Kidney (tissue), 13 donors: ENCODE measurements at regions not wholly inside any gene's neighbourhood (a gene's known extent, or its start where the extent isn't known, plus 50 kb on each side); places are given as distances from the start of the nearest gene placed in this dataset.

ENCODE experiments used
- DNase-seq, 5 donors: peaks; one replicate each; pipeline ENCODE4 v3.0.0-alpha.2; 2013 to 2020
- FAIRE-seq: peaks from 2 replicates; lab custom pipeline; 2012; peaks lifted over from hg19 to GRCh38; lab: Jason Lieb, UNC
- H3K27ac ChIP-seq, 2 donors: one replicate each; pipeline ENCODE4 v1.7.0; 2013; ENCODE audit warnings: low read depth in 2 of 2, low read length in 2 of 2, inconsistent platforms in 1 of 2
- H3K27me3 ChIP-seq: one replicate; pipeline ENCODE4 v1.7.1; 2013; ENCODE audit warnings: low read length, inconsistent platforms; ENCODE audit not compliant: control insufficient read depth, insufficient read depth
- H3K36me3 ChIP-seq, 3 donors: one replicate each; pipeline versions ENCODE4 v1.7.0 to v1.7.1; 2013; ENCODE audit warnings: low read length in 3 of 3, control low read depth in 1 of 3, inconsistent platforms in 1 of 3; ENCODE audit not compliant: insufficient read depth in 3 of 3, control insufficient read depth in 2 of 3
- H3K4me1 ChIP-seq, 3 donors: one replicate each; pipeline versions ENCODE4 v1.7.0 to v1.7.1; 2013; ENCODE audit warnings: low read length in 3 of 3, inconsistent platforms in 1 of 3, low read depth in 1 of 3; ENCODE audit not compliant: control insufficient read depth in 2 of 3, insufficient read depth in 2 of 3
- H3K4me3 ChIP-seq, 3 donors: one replicate each; pipeline versions ENCODE4 v1.7.0 to v1.8.1; 2013; ENCODE audit warnings: low read length in 3 of 3, control low read depth in 1 of 3, inconsistent platforms in 1 of 3
- H3K9ac ChIP-seq, 3 donors: one replicate each; pipeline versions ENCODE4 v1.7.0 to v1.7.1; 2013; ENCODE audit warnings: low read length in 3 of 3, control low read depth in 1 of 3, inconsistent platforms in 1 of 3
- H3K9me3 ChIP-seq, 3 donors: one replicate each; pipeline versions ENCODE4 v1.7.0 to v1.7.1; 2013; ENCODE audit warnings: low read length in 3 of 3, control low read depth in 1 of 3, inconsistent platforms in 1 of 3; ENCODE audit not compliant: control insufficient read depth in 2 of 3, insufficient read depth in 1 of 3
- intact Hi-C: fragments of 100-400 bp; cut with DNase I; formaldehyde crosslinking; loops from one replicate; pipeline ENCODE4 v1.11.1; 2022
- TF ChIP-seq, protein P1 (sequence below): IDR thresholded peaks from 3 replicates; pipeline ENCODE4 v1.5.1; 2012; ENCODE audit warnings: mild to moderate bottlenecking, moderate library complexity, borderline replicate concordance; ENCODE audit not compliant: insufficient read depth; ENCODE audit errors: extremely low read depth
- donor health status: control.
- donor health status: control.
- donor health status: control.
- donor health status: control.
- donor health status: control.
- donor health status: DM: yes; HTN: yes; CAD: no.
- donor health status: Normal renal cell carcinoma (clear cell type).

GRCh38 chr2:217396586-217396985 lies 536.7 kb upstream of the TNP1 start:
- DNase-seq = no peak
- Histone ChIP-seq H3K4me3 (no peak overlapping the region), H3K4me1 (peaks cover 0 to 6% (median 0%) of the 10 kb centered on the region in 3 donors), H3K9me3 (no peaks in the 10 kb centered on the region), H3K27me3 (no peaks in the 10 kb centered on the region), H3K36me3 (no peaks in the 10 kb centered on the region), H3K9ac (no peak overlapping the region), H3K27ac (no peak overlapping the region)
- no peak for FAIRE-seq
- TF ChIP-seq, protein P1, sequence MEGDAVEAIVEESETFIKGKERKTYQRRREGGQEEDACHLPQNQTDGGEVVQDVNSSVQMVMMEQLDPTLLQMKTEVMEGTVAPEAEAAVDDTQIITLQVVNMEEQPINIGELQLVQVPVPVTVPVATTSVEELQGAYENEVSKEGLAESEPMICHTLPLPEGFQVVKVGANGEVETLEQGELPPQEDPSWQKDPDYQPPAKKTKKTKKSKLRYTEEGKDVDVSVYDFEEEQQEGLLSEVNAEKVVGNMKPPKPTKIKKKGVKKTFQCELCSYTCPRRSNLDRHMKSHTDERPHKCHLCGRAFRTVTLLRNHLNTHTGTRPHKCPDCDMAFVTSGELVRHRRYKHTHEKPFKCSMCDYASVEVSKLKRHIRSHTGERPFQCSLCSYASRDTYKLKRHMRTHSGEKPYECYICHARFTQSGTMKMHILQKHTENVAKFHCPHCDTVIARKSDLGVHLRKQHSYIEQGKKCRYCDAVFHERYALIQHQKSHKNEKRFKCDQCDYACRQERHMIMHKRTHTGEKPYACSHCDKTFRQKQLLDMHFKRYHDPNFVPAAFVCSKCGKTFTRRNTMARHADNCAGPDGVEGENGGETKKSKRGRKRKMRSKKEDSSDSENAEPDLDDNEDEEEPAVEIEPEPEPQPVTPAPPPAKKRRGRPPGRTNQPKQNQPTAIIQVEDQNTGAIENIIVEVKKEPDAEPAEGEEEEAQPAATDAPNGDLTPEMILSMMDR = no peak
- intact Hi-C loops = no loop called here

- Histone ChIP-seq H3K9ac (no peak overlapping the region), H3K4me3 (no peak overlapping the region), H3K9me3 (no peaks in the 10 kb centered on the region), H3K36me3 (no peaks in the 10 kb centered on the region), H3K27me3 (no peaks in the 10 kb centered on the region), H3K4me1 (peaks cover 0 to 6% (median 0%) of the 10 kb centered on the region in 3 donors), H3K27ac (no peak overlapping the region)
- TF ChIP-seq, protein P1 = no peak
- intact Hi-C loops = no loop called here
- FAIRE-seq (no peak), DNase-seq (no peak)
Measured at GRCh38 chr2:217396165-217396564, 536.3 kb upstream of the TNP1 start.

DNA sequence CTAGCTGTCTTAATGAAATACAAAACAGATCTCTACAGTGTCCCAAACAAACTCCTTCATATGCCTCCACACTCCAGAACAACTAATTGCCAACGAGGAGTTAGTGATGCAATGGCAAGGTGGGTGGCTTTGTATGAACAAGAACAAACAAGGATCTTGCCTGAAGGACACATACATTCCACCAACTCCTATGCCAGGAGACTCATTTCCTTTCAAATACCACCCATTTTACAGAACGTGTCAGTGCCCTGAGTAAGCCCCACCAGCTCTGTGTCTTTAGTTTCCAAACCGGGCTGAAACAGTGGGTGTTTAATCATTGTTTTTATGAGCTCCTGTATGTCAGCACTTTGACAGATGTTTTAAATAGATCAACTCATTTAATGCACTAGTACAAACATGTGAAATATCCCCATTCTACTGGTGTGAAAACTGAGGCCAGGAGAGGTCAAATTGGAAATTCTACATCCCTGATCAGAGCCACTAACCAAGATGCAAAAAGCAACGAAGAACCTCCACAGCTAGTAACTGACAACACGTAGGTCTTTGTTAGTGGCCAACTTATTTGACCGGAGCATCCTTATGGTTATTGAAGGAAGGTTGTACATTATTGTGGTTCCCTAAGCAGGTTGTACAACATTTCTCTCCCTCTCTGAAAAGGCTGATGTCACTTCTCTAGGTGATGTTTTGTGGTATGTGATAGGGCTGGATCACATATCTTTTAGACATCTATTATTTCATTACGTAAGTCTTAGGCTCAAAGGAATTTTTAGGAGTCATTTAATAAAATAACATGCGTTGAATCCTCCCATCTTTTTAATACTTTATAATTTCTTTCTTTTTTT lies 534.9 kb upstream of the TNP1 start:
- Histone ChIP-seq H3K27me3 (no peaks in the 10 kb centered on the region), H3K9ac (no peak overlapping the region), H3K4me1 (peaks cover 0 to 6% (median 0%) of the 10 kb centered on the region in 3 donors), H3K4me3 (no peak overlapping the region), H3K9me3 (no peaks in the 10 kb centered on the region), H3K36me3 (no peaks in the 10 kb centered on the region), H3K27ac (no peak overlapping the region)
- TF ChIP-seq, protein P1 = no peak
- FAIRE-seq (no peak), DNase-seq (no peak)
- intact Hi-C loops = no loop called here
